ENCODE measurements at regions not wholly inside any gene's neighbourhood (a gene's known extent, or its start where the extent isn't known, plus 50 kb on each side); places are given as distances from the start of the nearest gene placed in this dataset.

DNA sequence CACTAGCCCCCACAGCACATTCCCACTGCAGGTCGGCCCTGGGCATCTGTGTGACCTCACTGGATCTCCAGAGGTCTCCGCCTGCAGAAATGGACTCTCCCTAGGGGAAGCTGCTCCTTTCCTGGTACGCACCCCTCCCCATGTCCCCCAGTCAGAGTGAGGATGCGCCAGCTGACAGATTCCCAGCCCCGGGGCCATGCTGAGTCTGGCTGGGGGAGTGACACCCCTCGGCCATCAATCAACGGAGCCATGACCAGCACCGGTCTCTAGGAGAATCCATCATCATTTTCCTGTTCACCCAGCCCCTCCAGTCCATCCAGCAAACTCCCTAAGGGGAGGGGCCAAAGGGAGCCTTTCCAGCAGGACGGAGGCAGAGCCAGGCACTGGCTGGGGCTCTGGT is 68.7 kb upstream of the PAX7 start:
- peaks cover 32% of the 10 kb centered on the region for H3K4me1 Mint-ChIP-seq
- no peaks in the 10 kb centered on the region for H3K9me3 Mint-ChIP-seq
- H3K27me3 Mint-ChIP-seq (ENCODE audit: low read depth), result peaks cover 26% of the 10 kb centered on the region
- ChIA-PET CTCF (interaction anchor here (1.0 to 15.6 kb wide), 3 partner anchors 11 to 20 kb away, joined by 3 to 340 read pairs (median 130); no protein-coding TSS in a partner anchor), POLR2A (no interaction called here)
- H3K36me3 Mint-ChIP-seq, result no peaks in the 10 kb centered on the region
- no peak for ATAC-seq
- no peak for TF ChIP-seq USF1 (CRISPR knock-in tag; IDR thresholded peaks at IDR 0.05)
- TF ChIP-seq, protein P1, sequence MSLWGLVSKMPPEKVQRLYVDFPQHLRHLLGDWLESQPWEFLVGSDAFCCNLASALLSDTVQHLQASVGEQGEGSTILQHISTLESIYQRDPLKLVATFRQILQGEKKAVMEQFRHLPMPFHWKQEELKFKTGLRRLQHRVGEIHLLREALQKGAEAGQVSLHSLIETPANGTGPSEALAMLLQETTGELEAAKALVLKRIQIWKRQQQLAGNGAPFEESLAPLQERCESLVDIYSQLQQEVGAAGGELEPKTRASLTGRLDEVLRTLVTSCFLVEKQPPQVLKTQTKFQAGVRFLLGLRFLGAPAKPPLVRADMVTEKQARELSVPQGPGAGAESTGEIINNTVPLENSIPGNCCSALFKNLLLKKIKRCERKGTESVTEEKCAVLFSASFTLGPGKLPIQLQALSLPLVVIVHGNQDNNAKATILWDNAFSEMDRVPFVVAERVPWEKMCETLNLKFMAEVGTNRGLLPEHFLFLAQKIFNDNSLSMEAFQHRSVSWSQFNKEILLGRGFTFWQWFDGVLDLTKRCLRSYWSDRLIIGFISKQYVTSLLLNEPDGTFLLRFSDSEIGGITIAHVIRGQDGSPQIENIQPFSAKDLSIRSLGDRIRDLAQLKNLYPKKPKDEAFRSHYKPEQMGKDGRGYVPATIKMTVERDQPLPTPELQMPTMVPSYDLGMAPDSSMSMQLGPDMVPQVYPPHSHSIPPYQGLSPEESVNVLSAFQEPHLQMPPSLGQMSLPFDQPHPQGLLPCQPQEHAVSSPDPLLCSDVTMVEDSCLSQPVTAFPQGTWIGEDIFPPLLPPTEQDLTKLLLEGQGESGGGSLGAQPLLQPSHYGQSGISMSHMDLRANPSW (CRISPR knock-in tag; conservative IDR thresholded peaks at IDR 0.05; ENCODE audit: low read depth), result no peak
- TF ChIP-seq, protein P2, sequence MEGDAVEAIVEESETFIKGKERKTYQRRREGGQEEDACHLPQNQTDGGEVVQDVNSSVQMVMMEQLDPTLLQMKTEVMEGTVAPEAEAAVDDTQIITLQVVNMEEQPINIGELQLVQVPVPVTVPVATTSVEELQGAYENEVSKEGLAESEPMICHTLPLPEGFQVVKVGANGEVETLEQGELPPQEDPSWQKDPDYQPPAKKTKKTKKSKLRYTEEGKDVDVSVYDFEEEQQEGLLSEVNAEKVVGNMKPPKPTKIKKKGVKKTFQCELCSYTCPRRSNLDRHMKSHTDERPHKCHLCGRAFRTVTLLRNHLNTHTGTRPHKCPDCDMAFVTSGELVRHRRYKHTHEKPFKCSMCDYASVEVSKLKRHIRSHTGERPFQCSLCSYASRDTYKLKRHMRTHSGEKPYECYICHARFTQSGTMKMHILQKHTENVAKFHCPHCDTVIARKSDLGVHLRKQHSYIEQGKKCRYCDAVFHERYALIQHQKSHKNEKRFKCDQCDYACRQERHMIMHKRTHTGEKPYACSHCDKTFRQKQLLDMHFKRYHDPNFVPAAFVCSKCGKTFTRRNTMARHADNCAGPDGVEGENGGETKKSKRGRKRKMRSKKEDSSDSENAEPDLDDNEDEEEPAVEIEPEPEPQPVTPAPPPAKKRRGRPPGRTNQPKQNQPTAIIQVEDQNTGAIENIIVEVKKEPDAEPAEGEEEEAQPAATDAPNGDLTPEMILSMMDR (IDR thresholded peaks at IDR 0.05), result no peak
- TF ChIP-seq NR3C1 (CRISPR knock-in tag; conservative IDR thresholded peaks at IDR 0.05; ENCODE audit: low read depth), result no peak
- no peak for TF ChIP-seq ZNF671 (CRISPR knock-in tag; IDR thresholded peaks at IDR 0.05)
- TF ChIP-seq ZNF281 (CRISPR knock-in tag; IDR thresholded peaks at IDR 0.05), result no peak
- TF ChIP-seq FOXJ3 (CRISPR knock-in tag; IDR thresholded peaks at IDR 0.05; ENCODE audit: borderline replicate concordance), result no peak
- H3K4me3 Mint-ChIP-seq, result no peak overlapping the region
- no peak overlapping the region for H3K27ac Mint-ChIP-seq
- no peak for DNase-seq (ENCODE audit: low spot score)

DNA sequence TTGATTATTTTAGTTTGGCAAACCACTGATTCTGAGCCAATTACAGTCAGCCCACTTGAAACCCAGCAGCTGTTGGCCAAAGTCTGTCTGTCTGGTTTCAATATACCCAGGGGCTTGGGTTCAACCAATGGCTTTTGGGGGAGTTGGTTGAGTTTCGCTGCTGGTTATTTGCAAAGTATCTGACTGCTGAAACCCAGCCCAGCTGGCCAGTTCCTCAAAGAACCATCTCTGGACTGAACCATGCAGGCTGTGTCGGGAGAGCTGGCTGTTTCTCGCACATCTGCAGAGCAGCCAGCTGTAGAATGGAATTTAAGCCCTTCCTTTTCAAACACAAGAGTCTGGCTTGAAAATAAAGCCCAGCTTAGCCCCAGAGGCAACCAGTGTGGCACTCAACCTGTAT is 66.0 kb upstream of the PAX7 start:
- Mint-ChIP-seq H3K36me3 (no peaks in the 10 kb centered on the region), H3K4me1 (peaks cover 13% of the 10 kb centered on the region), H3K27ac (no peak overlapping the region), H3K4me3 (no peak overlapping the region), H3K27me3 (ENCODE audit: low read depth) (peaks cover 11% of the 10 kb centered on the region), H3K9me3 (peaks cover 9% of the 10 kb centered on the region; the same call in 1 of the 2 replicates)
- POLR2A ChIA-PET, result no interaction called here
- DNase-seq (ENCODE audit: low spot score) (no peak), ATAC-seq (no peak)
- CTCF ChIA-PET, result interaction anchor here (0.5 to 15.6 kb wide), 8 partner anchors 8 to 313 kb away, joined by 3 to 340 read pairs (median 4); partner anchors contain the start of gene KLHDC7A
- TF ChIP-seq USF1 (CRISPR knock-in tag; IDR thresholded peaks at IDR 0.05) (no peak), CREM (CRISPR knock-in tag; IDR thresholded peaks at IDR 0.05) (no peak), NR1H2 (CRISPR knock-in tag; IDR thresholded peaks at IDR 0.05) (no peak), ZNF263 (CRISPR knock-in tag; IDR thresholded peaks at IDR 0.05; ENCODE audit: low read depth) (no peak), ZNF138 (CRISPR knock-in tag; conservative IDR thresholded peaks at IDR 0.05) (no peak), ZNF512 (CRISPR knock-in tag; IDR thresholded peaks at IDR 0.05; ENCODE audit: borderline replicate concordance) (no peak), KAT7 (CRISPR knock-in tag; IDR thresholded peaks at IDR 0.05; ENCODE audit: borderline replicate concordance) (no peak), TEAD1 (CRISPR knock-in tag; IDR thresholded peaks at IDR 0.05) (no peak), CBFB (CRISPR knock-in tag; IDR thresholded peaks at IDR 0.05; ENCODE audit: low read depth) (no peak)
- TF ChIP-seq, protein P3, sequence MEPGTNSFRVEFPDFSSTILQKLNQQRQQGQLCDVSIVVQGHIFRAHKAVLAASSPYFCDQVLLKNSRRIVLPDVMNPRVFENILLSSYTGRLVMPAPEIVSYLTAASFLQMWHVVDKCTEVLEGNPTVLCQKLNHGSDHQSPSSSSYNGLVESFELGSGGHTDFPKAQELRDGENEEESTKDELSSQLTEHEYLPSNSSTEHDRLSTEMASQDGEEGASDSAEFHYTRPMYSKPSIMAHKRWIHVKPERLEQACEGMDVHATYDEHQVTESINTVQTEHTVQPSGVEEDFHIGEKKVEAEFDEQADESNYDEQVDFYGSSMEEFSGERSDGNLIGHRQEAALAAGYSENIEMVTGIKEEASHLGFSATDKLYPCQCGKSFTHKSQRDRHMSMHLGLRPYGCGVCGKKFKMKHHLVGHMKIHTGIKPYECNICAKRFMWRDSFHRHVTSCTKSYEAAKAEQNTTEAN (CRISPR knock-in tag; IDR thresholded peaks at IDR 0.05), result no peak
- TF ChIP-seq, protein P4, sequence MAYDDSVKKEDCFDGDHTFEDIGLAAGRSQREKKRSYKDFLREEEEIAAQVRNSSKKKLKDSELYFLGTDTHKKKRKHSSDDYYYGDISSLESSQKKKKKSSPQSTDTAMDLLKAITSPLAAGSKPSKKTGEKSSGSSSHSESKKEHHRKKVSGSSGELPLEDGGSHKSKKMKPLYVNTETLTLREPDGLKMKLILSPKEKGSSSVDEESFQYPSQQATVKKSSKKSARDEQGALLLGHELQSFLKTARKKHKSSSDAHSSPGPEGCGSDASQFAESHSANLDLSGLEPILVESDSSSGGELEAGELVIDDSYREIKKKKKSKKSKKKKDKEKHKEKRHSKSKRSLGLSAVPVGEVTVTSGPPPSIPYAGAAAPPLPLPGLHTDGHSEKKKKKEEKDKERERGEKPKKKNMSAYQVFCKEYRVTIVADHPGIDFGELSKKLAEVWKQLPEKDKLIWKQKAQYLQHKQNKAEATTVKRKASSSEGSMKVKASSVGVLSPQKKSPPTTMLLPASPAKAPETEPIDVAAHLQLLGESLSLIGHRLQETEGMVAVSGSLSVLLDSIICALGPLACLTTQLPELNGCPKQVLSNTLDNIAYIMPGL (CRISPR knock-in tag; IDR thresholded peaks at IDR 0.05), result no peak
- TF ChIP-seq, protein P5, sequence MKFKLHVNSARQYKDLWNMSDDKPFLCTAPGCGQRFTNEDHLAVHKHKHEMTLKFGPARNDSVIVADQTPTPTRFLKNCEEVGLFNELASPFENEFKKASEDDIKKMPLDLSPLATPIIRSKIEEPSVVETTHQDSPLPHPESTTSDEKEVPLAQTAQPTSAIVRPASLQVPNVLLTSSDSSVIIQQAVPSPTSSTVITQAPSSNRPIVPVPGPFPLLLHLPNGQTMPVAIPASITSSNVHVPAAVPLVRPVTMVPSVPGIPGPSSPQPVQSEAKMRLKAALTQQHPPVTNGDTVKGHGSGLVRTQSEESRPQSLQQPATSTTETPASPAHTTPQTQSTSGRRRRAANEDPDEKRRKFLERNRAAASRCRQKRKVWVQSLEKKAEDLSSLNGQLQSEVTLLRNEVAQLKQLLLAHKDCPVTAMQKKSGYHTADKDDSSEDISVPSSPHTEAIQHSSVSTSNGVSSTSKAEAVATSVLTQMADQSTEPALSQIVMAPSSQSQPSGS (CRISPR knock-in tag; IDR thresholded peaks at IDR 0.05; ENCODE audit: borderline replicate concordance, low read depth), result no peak

Measured in WTC11 (cell line).